ENCODE measurements at regions not wholly inside any gene's neighbourhood (a gene's known extent, or its start where the extent isn't known, plus 50 kb on each side); places are given as distances from the start of the nearest gene placed in this dataset.

DNA sequence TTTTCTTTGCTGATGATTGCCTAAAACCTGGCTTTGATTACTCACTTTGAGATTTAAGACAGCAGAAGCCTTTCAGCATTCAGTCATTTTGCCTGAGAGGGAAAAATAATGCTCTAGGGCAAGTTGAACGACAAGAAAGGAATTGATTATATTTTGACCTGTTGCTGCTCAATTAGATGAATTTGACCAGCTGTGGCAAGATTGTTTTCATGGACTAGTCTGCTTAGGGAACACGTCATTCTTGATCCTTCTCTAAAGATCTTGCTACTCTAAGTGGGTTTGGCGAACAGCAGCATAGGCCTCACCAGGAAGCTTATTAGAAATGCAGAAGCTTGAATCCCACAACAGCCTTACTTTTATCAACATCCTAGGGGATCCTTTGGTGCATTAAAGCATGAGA is 59.7 kb upstream of the PHACTR1 start:
- H3K9ac ChIP-seq (ENCODE audit: low read length) = no peak overlapping the region
- Mint-ChIP-seq H3K4me1 (ENCODE audit: low read depth, unreplicated experiment) (peaks cover 5% of the 10 kb centered on the region), H3K27me3 (ENCODE audit: low read depth, unreplicated experiment) (peaks cover 5% of the 10 kb centered on the region), H3K9me3 (ENCODE audit: unreplicated experiment) (no peaks in the 10 kb centered on the region), H3K4me3 (ENCODE audit: unreplicated experiment) (no peak overlapping the region), H3K36me3 (ENCODE audit: low read depth, unreplicated experiment) (peaks cover 2% of the 10 kb centered on the region), H3K27ac (ENCODE audit: unreplicated experiment) (no peak overlapping the region)
- no peaks in the 10 kb centered on the region for H4K20me1 ChIP-seq (ENCODE audit: insufficient read depth, low read length)
- FAIRE-seq = no peak
- no peaks in the 10 kb centered on the region for H3K27me3 ChIP-seq (ENCODE audit: insufficient read depth, low read length)
- H3K9me3 ChIP-seq (ENCODE audit: insufficient read depth, low read depth, low read length) = no peaks in the 10 kb centered on the region
- DNase-seq (ENCODE audit: low read depth) = no peak
- no peak overlapping the region for H2AFZ ChIP-seq (ENCODE audit: low read depth, low read length)
- H3K79me2 ChIP-seq (ENCODE audit: insufficient read depth, low read length) = no peaks in the 10 kb centered on the region
- no peak overlapping the region for H3K4me2 ChIP-seq (ENCODE audit: low read length)
- H3K4me3 ChIP-seq (ENCODE audit: insufficient read depth, low read depth, low read length) = no peak overlapping the region
- H3K36me3 ChIP-seq (ENCODE audit: insufficient read depth, low read length) = no peaks in the 10 kb centered on the region
- TF ChIP-seq, protein P1, sequence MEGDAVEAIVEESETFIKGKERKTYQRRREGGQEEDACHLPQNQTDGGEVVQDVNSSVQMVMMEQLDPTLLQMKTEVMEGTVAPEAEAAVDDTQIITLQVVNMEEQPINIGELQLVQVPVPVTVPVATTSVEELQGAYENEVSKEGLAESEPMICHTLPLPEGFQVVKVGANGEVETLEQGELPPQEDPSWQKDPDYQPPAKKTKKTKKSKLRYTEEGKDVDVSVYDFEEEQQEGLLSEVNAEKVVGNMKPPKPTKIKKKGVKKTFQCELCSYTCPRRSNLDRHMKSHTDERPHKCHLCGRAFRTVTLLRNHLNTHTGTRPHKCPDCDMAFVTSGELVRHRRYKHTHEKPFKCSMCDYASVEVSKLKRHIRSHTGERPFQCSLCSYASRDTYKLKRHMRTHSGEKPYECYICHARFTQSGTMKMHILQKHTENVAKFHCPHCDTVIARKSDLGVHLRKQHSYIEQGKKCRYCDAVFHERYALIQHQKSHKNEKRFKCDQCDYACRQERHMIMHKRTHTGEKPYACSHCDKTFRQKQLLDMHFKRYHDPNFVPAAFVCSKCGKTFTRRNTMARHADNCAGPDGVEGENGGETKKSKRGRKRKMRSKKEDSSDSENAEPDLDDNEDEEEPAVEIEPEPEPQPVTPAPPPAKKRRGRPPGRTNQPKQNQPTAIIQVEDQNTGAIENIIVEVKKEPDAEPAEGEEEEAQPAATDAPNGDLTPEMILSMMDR (IDR thresholded peaks at IDR 0.05; ENCODE audit: insufficient read depth, low read depth, low read length) = no peak
- no peak for TF ChIP-seq EZH2 (IDR thresholded peaks at IDR 0.05; ENCODE audit: insufficient read depth, low read length)
- no peaks in the 10 kb centered on the region for H3K4me1 ChIP-seq (ENCODE audit: insufficient read depth, low read length)
- no peak overlapping the region for H3K27ac ChIP-seq (ENCODE audit: low read depth, low read length)

DNA sequence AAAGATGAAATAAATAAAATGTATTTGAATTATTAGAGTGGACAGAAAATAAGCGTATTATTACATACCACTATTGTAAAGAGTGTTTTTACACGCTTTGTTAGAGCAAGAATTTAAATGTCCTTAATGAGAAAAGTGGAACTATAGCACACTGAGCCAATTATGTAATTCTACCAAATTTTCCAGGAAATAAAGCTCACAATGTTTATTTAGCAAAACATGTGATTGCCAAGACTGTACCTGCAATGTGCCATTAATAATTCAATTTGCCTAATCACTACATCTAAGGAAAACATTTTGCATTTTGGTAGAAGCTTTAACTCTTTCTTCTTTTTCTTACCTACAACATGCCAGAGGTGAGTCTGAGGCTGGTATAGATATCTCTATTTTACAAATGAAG is 58.7 kb upstream of the PHACTR1 start:
- no peak overlapping the region for H3K4me3 ChIP-seq (ENCODE audit: insufficient read depth, low read depth, low read length)
- no peak overlapping the region for H3K4me3 Mint-ChIP-seq (ENCODE audit: unreplicated experiment)
- H3K4me1 ChIP-seq (ENCODE audit: insufficient read depth, low read length) = no peaks in the 10 kb centered on the region
- H3K9ac ChIP-seq (ENCODE audit: low read length) = no peak overlapping the region
- TF ChIP-seq, protein P1 (IDR thresholded peaks at IDR 0.05; ENCODE audit: insufficient read depth, low read depth, low read length) = no peak
- no peak for TF ChIP-seq EZH2 (IDR thresholded peaks at IDR 0.05; ENCODE audit: insufficient read depth, low read length)
- H3K4me1 Mint-ChIP-seq (ENCODE audit: low read depth, unreplicated experiment) = peaks cover 5% of the 10 kb centered on the region
- no peaks in the 10 kb centered on the region for H4K20me1 ChIP-seq (ENCODE audit: insufficient read depth, low read length)
- H3K36me3 ChIP-seq (ENCODE audit: insufficient read depth, low read length) = no peaks in the 10 kb centered on the region
- DNase-seq (ENCODE audit: low read depth) (no peak), FAIRE-seq (no peak)
- no peak overlapping the region for H3K4me2 ChIP-seq (ENCODE audit: low read length)
- H3K9me3 Mint-ChIP-seq (ENCODE audit: unreplicated experiment) = no peaks in the 10 kb centered on the region
- peaks cover 5% of the 10 kb centered on the region for H3K27me3 Mint-ChIP-seq (ENCODE audit: low read depth, unreplicated experiment)
- no peaks in the 10 kb centered on the region for H3K9me3 ChIP-seq (ENCODE audit: insufficient read depth, low read depth, low read length)
- no peaks in the 10 kb centered on the region for H3K27me3 ChIP-seq (ENCODE audit: insufficient read depth, low read length)
- H2AFZ ChIP-seq (ENCODE audit: low read depth, low read length) = no peak overlapping the region
- no peaks in the 10 kb centered on the region for H3K79me2 ChIP-seq (ENCODE audit: insufficient read depth, low read length)
- H3K36me3 Mint-ChIP-seq (ENCODE audit: low read depth, unreplicated experiment) = peaks cover 2% of the 10 kb centered on the region
- H3K27ac Mint-ChIP-seq (ENCODE audit: unreplicated experiment) = no peak overlapping the region
- no peak overlapping the region for H3K27ac ChIP-seq (ENCODE audit: low read depth, low read length)

DNA sequence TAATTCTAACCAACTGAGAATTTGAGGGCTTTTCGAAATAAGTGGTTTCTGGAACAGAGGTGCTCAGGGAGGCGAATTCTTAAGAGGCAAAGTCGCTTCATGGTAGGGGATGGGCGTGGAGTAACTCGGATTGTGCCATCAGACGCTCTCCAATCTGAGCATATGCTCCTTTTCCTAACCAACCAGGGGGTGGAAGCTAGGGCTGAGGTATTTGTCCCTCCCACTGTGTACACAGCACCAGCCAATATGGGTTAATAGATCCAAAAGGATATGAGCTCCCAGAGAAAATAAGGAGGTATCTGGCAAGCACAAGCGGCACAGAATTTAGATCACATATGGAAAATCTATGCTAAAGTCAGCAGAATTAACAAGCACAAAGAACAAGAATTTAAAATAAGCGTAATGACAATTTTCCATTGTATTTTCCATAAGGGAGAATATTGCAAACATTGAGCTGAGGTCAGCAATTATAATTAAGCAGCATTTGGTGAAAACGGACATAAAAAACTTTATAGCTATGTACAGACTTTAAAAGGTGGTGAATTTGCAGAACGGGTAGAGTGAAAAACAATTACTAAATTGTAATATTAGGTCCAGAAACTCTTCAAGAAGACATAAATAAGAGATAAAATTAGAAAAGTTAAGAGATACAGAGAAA is 55.0 kb upstream of the PHACTR1 start:
- Mint-ChIP-seq H3K36me3 (ENCODE audit: low read depth, unreplicated experiment) (no peaks in the 10 kb centered on the region), H3K9me3 (ENCODE audit: unreplicated experiment) (no peaks in the 10 kb centered on the region), H3K4me3 (ENCODE audit: unreplicated experiment) (no peak overlapping the region), H3K4me1 (ENCODE audit: low read depth, unreplicated experiment) (peaks cover 2% of the 10 kb centered on the region), H3K27me3 (ENCODE audit: low read depth, unreplicated experiment) (peaks cover 10% of the 10 kb centered on the region), H3K27ac (ENCODE audit: unreplicated experiment) (no peak overlapping the region)
- DNase-seq (ENCODE audit: low read depth) (no peak), FAIRE-seq (no peak)
- Histone ChIP-seq H4K20me1 (ENCODE audit: insufficient read depth, low read length) (no peaks in the 10 kb centered on the region), H3K36me3 (ENCODE audit: insufficient read depth, low read length) (no peaks in the 10 kb centered on the region), H3K4me1 (ENCODE audit: insufficient read depth, low read length) (no peaks in the 10 kb centered on the region), H3K27me3 (ENCODE audit: insufficient read depth, low read length) (no peaks in the 10 kb centered on the region), H3K79me2 (ENCODE audit: insufficient read depth, low read length) (no peaks in the 10 kb centered on the region), H3K9ac (ENCODE audit: low read length) (no peak overlapping the region), H2AFZ (ENCODE audit: low read depth, low read length) (no peak overlapping the region), H3K9me3 (ENCODE audit: insufficient read depth, low read depth, low read length) (no peaks in the 10 kb centered on the region), H3K4me3 (ENCODE audit: insufficient read depth, low read depth, low read length) (no peak overlapping the region), H3K4me2 (ENCODE audit: low read length) (no peak overlapping the region), H3K27ac (ENCODE audit: low read depth, low read length) (no peak overlapping the region)
- TF ChIP-seq, protein P1 (IDR thresholded peaks at IDR 0.05; ENCODE audit: insufficient read depth, low read depth, low read length) = no peak
- no peak for TF ChIP-seq EZH2 (IDR thresholded peaks at IDR 0.05; ENCODE audit: insufficient read depth, low read length)

Measured in astrocyte (in vitro differentiated cells and primary cell).